CD14-positive monocyte (primary cell): ENCODE measurements at regions not wholly inside any gene's neighbourhood (a gene's known extent, or its start where the extent isn't known, plus 50 kb on each side); places are given as distances from the start of the nearest gene placed in this dataset.

ENCODE experiments used
- DNase-seq, 3 donors: peaks; one replicate each; pipeline ENCODE4 v3.0.0-alpha.2; 2011 to 2022
- H2AFZ ChIP-seq: 2 replicates; pipeline ENCODE4 v1.6.0; 2012; ENCODE audit warnings: mild to moderate bottlenecking, low read depth, low read length, inconsistent platforms; ENCODE audit not compliant: insufficient read depth, poor library complexity, severe bottlenecking
- H3K27ac ChIP-seq, 2 donors: 1 replicate in 1 of 2; 2 replicates in 1 of 2; pipeline ENCODE4 v1.5.1; 2012 to 2013; ENCODE audit warnings: low read length in 2 of 2, control low read depth in 1 of 2, inconsistent platforms in 1 of 2, low read depth in 1 of 2, mild to moderate bottlenecking in 1 of 2
- H3K27me3 ChIP-seq, 2 donors: one replicate each; pipeline versions ENCODE4 v1.6.0 to v1.6.1; 2011 to 2013; ENCODE audit warnings: low read length in 2 of 2; ENCODE audit not compliant: control insufficient read depth in 2 of 2, insufficient read depth in 2 of 2
- H3K36me3 ChIP-seq, 2 donors: replicated peaks in 1 of 2; 1 replicate in 1 of 2; 2 replicates in 1 of 2; pipeline versions ENCODE4 v1.5.1 to v1.6.1; 2012 to 2013; ENCODE audit warnings: low read length in 2 of 2, control low read depth in 1 of 2, inconsistent platforms in 1 of 2, mild to moderate bottlenecking in 1 of 2; ENCODE audit not compliant: insufficient read depth in 2 of 2, control insufficient read depth in 1 of 2
- H3K4me1 ChIP-seq, 2 donors: 1 replicate in 1 of 2; 2 replicates in 1 of 2; pipeline versions ENCODE4 v1.5.1 to v1.6.1; 2012 to 2013; ENCODE audit warnings: low read length in 2 of 2, control low read depth in 1 of 2, inconsistent platforms in 1 of 2, mild to moderate bottlenecking in 1 of 2, moderate library complexity in 1 of 2; ENCODE audit not compliant: insufficient read depth in 2 of 2, control insufficient read depth in 1 of 2
- H3K4me2 ChIP-seq: replicated peaks from 2 replicates; pipeline ENCODE3; 2012; ENCODE audit warnings: low read length, moderate library complexity, mild to moderate bottlenecking; ENCODE audit not compliant: poor library complexity, severe bottlenecking; ENCODE audit errors: extremely low read depth
- H3K4me3 ChIP-seq, 3 experiments: fragments of 200-600 bp in 1 of 3; sonication (generic) in 1 of 3; replicated peaks in 1 of 3; 1 replicate in 2 of 3; 2 replicates in 1 of 3; pipeline ENCODE4 v1.5.1; 2011 to 2013; ENCODE audit warnings: low read length in 3 of 3, mild to moderate bottlenecking in 3 of 3, control low read depth in 2 of 3, low read depth in 2 of 3, inconsistent platforms in 1 of 3, moderate library complexity in 1 of 3
- H3K79me2 ChIP-seq: 2 replicates; pipeline ENCODE4 v1.6.0; 2012; ENCODE audit warnings: mild to moderate bottlenecking, control low read depth, inconsistent platforms, low read length, moderate library complexity; ENCODE audit not compliant: insufficient read depth
- H3K9ac ChIP-seq: 2 replicates; pipeline ENCODE4 v1.6.0; 2017; ENCODE audit warnings: low read length, mild to moderate bottlenecking; ENCODE audit not compliant: insufficient read depth, poor library complexity, severe bottlenecking
- H3K9me3 ChIP-seq, 2 donors: replicated peaks in 1 of 2; 1 replicate in 1 of 2; 2 replicates in 1 of 2; pipeline versions ENCODE4 v1.5.1 to v1.6.1; 2012 to 2013; ENCODE audit warnings: low read length in 2 of 2, control low read depth in 1 of 2; ENCODE audit not compliant: control insufficient read depth in 1 of 2, insufficient read depth in 1 of 2
- H4K20me1 ChIP-seq: 2 replicates; pipeline ENCODE4 v1.6.0; 2012; ENCODE audit warnings: mild to moderate bottlenecking, low read length, control low read depth, moderate library complexity; ENCODE audit not compliant: insufficient read depth
- H3K27ac Mint-ChIP-seq, 7 donors: one replicate each; pipeline ENCODE4 v1.8.0; 2020; ENCODE audit warnings: mild to moderate bottlenecking in 7 of 7, mixed read lengths in 7 of 7, moderate library complexity in 6 of 7, inconsistent platforms in 2 of 7
- H3K27me3 Mint-ChIP-seq, 3 donors: one replicate each; pipeline ENCODE4 v1.8.0; 2021 to 2022; ENCODE audit warnings: low read depth in 3 of 3, mild to moderate bottlenecking in 3 of 3, mixed read lengths in 3 of 3, moderate library complexity in 3 of 3, inconsistent platforms in 1 of 3
- H3K36me3 Mint-ChIP-seq, 2 donors: one replicate each; pipeline ENCODE4 v1.8.0; 2020; ENCODE audit warnings: mixed read lengths in 2 of 2, inconsistent platforms in 1 of 2, mild to moderate bottlenecking in 1 of 2
- H3K4me1 Mint-ChIP-seq: one replicate; pipeline ENCODE4 v1.8.0; 2020; ENCODE audit warnings: mild to moderate bottlenecking, mixed read lengths
- H3K4me3 Mint-ChIP-seq, 2 donors: one replicate each; pipeline ENCODE4 v1.8.0; 2020; ENCODE audit warnings: mild to moderate bottlenecking in 2 of 2, mixed read lengths in 2 of 2, moderate library complexity in 1 of 2
- H3K9me3 Mint-ChIP-seq, 7 donors: one replicate each; pipeline ENCODE4 v1.8.0; 2020 to 2022; ENCODE audit warnings: mixed read lengths in 7 of 7, mild to moderate bottlenecking in 6 of 7, moderate library complexity in 6 of 7, inconsistent platforms in 2 of 7
- intact Hi-C, 2 donors: fragments of 100-400 bp; cut with micrococcal nuclease; formaldehyde crosslinking; loops; one replicate each; pipeline versions ENCODE4 v1.15.0 to v1.15.1; 2023
- TF ChIP-seq, protein P1 (sequence below): fragments of 200-600 bp; IDR thresholded peaks from one replicate; pipeline ENCODE4 v1.8.0; 2022; ENCODE audit warnings: antibody characterized with exemption, mild to moderate bottlenecking

- no peaks in the 10 kb centered on the region for H3K9me3 Mint-ChIP-seq
Measured at GRCh38 chrX:137695417-137695816, 129.5 kb downstream of the ZIC3 start.

DNA sequence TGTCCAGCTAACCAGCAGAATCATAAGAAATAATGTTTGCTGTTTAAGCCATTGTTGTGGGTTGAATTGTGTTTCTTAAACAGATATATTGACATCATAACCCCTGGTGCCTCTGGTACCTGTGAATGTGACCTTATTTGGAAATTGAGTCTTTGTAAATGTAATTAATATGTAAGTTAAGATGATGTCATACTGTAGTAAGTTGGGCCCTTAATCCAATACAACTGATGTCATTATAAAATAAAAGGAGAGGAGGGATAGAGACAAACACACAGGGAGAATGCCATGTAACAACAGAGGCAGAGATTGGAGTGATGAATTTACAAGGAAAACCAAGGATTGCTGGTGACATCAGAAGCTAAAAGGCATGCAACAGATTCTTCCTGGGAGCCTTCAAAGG lies 141.4 kb downstream of the ZIC3 start:
- H3K4me2 ChIP-seq = no peak overlapping the region
- H3K27ac Mint-ChIP-seq = no peak overlapping the region
- no peaks in the 10 kb centered on the region for H4K20me1 ChIP-seq
- no peaks in the 10 kb centered on the region for H3K4me1 Mint-ChIP-seq
- no peaks in the 10 kb centered on the region for H3K36me3 Mint-ChIP-seq
- intact Hi-C loops = no loop called here
- peaks cover 0 to 5% (median 0%) of the 10 kb centered on the region in 7 donors for H3K9me3 Mint-ChIP-seq
- H2AFZ ChIP-seq = no peak overlapping the region
- H3K4me1 ChIP-seq = no peaks in the 10 kb centered on the region
- H3K27me3 ChIP-seq = no peaks in the 10 kb centered on the region
- DNase-seq = no peak
- H3K36me3 ChIP-seq = no peaks in the 10 kb centered on the region
- H3K27me3 Mint-ChIP-seq = peaks cover 0 to 2% (median 0%) of the 10 kb centered on the region in 3 donors
- H3K27ac ChIP-seq = no peak overlapping the region
- H3K79me2 ChIP-seq = no peaks in the 10 kb centered on the region
- no peak overlapping the region for H3K4me3 Mint-ChIP-seq
- H3K9me3 ChIP-seq = no peaks in the 10 kb centered on the region
- no peak overlapping the region for H3K4me3 ChIP-seq
- H3K9ac ChIP-seq = no peak overlapping the region
- TF ChIP-seq, protein P1, sequence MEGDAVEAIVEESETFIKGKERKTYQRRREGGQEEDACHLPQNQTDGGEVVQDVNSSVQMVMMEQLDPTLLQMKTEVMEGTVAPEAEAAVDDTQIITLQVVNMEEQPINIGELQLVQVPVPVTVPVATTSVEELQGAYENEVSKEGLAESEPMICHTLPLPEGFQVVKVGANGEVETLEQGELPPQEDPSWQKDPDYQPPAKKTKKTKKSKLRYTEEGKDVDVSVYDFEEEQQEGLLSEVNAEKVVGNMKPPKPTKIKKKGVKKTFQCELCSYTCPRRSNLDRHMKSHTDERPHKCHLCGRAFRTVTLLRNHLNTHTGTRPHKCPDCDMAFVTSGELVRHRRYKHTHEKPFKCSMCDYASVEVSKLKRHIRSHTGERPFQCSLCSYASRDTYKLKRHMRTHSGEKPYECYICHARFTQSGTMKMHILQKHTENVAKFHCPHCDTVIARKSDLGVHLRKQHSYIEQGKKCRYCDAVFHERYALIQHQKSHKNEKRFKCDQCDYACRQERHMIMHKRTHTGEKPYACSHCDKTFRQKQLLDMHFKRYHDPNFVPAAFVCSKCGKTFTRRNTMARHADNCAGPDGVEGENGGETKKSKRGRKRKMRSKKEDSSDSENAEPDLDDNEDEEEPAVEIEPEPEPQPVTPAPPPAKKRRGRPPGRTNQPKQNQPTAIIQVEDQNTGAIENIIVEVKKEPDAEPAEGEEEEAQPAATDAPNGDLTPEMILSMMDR = no peak

More at GRCh38 chrX:137695417-137695816, 129.5 kb downstream of the ZIC3 start:
- Histone ChIP-seq H3K4me2 (no peak overlapping the region), H2AFZ (no peak overlapping the region), H3K27me3 (no peaks in the 10 kb centered on the region), H3K9ac (no peak overlapping the region), H4K20me1 (no peaks in the 10 kb centered on the region), H3K36me3 (no peaks in the 10 kb centered on the region), H3K9me3 (no peaks in the 10 kb centered on the region), H3K27ac (no peak overlapping the region), H3K4me1 (no peaks in the 10 kb centered on the region), H3K4me3 (no peak overlapping the region), H3K79me2 (no peaks in the 10 kb centered on the region)
- intact Hi-C loops = no loop called here
- Mint-ChIP-seq H3K36me3 (no peaks in the 10 kb centered on the region), H3K27ac (no peak overlapping the region), H3K4me3 (no peak overlapping the region), H3K4me1 (no peaks in the 10 kb centered on the region), H3K27me3 (peaks cover 0 to 4% (median 0%) of the 10 kb centered on the region in 3 donors)
- no peak for DNase-seq
- TF ChIP-seq, protein P1 = no peak
